SK-N-SH treated with all-trans-retinoic acid at 6 μM for 48 hours (cell line): ENCODE measurements at regions not wholly inside any gene's neighbourhood (a gene's known extent, or its start where the extent isn't known, plus 50 kb on each side); places are given as distances from the start of the nearest gene placed in this dataset.

ENCODE experiments used
- BACH2 ChIP-seq: fragments of 250-450 bp; sonication (Bioruptor Pico); IDR thresholded peaks from 2 replicates; pipeline ENCODE4 v1.9.0; 2021; ENCODE audit warnings: mild to moderate bottlenecking, borderline replicate concordance
- PATZ1 ChIP-seq: fragments of 250-450 bp; sonication (Bioruptor Pico); IDR thresholded peaks from 2 replicates; pipeline ENCODE4 v1.8.0; 2020; ENCODE audit warnings: mild to moderate bottlenecking, moderate library complexity, borderline replicate concordance
- POU6F1 ChIP-seq: fragments of 250-450 bp; sonication (Bioruptor Pico); IDR thresholded peaks from 2 replicates; pipeline ENCODE4 v1.8.0; 2021; ENCODE audit warnings: low read depth, mild to moderate bottlenecking, moderate library complexity, borderline replicate concordance
- ZNF8 ChIP-seq: fragments of 450-650 bp; formaldehyde crosslinking; IDR thresholded peaks from 2 replicates; pipeline ENCODE4 v1.5.0; 2020; ENCODE audit warnings: mild to moderate bottlenecking, moderate library complexity

- no peak for TF ChIP-seq BACH2 (CRISPR knock-in tag)
- TF ChIP-seq POU6F1 (CRISPR knock-in tag) = no peak
- no peak for TF ChIP-seq ZNF8
- no peak for TF ChIP-seq PATZ1 (CRISPR knock-in tag)
These were observed 1393.9 kb upstream of the C9orf72 start for GRCh38 chr9:28967226-28967625.
